22Rv1 (cell line): ENCODE measurements at regions not wholly inside any gene's neighbourhood (a gene's known extent, or its start where the extent isn't known, plus 50 kb on each side); places are given as distances from the start of the nearest gene placed in this dataset.
"Not testable (repeated sequence)": the region's sequence is repeated elsewhere in the genome, so short reads cannot be mapped to it uniquely, and the experiment has no call there.

ENCODE experiments used
- H3K27ac ChIP-seq: fragments of 450-650 bp; 2 replicates; pipeline ENCODE4 v1.5.1; 2017
- ZFX ChIP-seq: fragments of 450-650 bp; IDR thresholded peaks from 2 replicates; pipeline ENCODE4 v1.6.1; 2017; ENCODE audit warnings: antibody characterized with exemption, borderline replicate concordance
- TF ChIP-seq, protein P1 (sequence below): fragments of 450-650 bp; IDR thresholded peaks from 2 replicates; pipeline ENCODE4 v1.5.1; 2017; ENCODE audit warnings: mild to moderate bottlenecking

DNA sequence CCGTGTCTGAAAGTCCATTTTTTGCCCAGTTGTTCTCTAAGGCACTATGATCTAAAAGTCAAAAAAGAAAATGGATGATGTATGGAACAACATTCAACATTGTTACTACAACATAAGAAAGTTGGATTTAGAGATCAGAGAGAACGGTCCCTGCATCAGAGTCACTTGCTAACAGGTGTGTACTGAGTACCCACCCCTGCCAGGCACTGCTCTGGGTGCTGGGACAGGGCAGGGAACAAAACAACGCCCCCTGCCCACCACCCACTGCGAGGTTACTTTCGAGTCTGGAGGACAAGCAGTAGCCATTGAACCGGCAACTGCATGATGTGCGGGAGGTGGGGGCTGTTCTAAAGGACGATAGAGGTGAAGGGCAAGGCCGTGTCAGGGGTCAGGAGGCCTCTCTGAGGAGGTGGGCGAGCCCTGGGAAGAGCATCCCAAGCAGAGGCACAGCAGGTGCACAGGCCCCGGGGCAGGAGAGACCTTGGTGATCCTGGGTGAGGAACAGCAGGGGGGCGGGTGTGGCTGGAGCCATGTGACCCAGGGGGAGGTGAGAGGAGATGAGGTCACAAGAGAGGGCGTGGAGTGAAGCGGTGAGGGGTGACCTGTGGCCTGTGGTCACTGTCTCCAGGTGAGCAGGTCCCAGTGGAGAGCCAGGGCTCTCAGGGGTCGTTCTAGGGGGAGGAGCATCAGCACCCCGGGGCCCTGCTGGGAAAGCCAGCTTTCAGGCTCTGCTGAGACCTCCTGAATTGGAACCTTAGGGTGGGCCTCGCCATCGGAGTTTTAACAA is 197.5 kb upstream of the SULF2 start:
- H3K27ac ChIP-seq = no peak overlapping the region
- TF ChIP-seq, protein P1, sequence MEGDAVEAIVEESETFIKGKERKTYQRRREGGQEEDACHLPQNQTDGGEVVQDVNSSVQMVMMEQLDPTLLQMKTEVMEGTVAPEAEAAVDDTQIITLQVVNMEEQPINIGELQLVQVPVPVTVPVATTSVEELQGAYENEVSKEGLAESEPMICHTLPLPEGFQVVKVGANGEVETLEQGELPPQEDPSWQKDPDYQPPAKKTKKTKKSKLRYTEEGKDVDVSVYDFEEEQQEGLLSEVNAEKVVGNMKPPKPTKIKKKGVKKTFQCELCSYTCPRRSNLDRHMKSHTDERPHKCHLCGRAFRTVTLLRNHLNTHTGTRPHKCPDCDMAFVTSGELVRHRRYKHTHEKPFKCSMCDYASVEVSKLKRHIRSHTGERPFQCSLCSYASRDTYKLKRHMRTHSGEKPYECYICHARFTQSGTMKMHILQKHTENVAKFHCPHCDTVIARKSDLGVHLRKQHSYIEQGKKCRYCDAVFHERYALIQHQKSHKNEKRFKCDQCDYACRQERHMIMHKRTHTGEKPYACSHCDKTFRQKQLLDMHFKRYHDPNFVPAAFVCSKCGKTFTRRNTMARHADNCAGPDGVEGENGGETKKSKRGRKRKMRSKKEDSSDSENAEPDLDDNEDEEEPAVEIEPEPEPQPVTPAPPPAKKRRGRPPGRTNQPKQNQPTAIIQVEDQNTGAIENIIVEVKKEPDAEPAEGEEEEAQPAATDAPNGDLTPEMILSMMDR = no peak
- no peak for TF ChIP-seq ZFX

- H3K27ac ChIP-seq = no peak overlapping the region
- TF ChIP-seq, protein P1 = no peak
Observed at GRCh38 chr20:47981222-47981621, 195.9 kb upstream of the SULF2 start.

DNA sequence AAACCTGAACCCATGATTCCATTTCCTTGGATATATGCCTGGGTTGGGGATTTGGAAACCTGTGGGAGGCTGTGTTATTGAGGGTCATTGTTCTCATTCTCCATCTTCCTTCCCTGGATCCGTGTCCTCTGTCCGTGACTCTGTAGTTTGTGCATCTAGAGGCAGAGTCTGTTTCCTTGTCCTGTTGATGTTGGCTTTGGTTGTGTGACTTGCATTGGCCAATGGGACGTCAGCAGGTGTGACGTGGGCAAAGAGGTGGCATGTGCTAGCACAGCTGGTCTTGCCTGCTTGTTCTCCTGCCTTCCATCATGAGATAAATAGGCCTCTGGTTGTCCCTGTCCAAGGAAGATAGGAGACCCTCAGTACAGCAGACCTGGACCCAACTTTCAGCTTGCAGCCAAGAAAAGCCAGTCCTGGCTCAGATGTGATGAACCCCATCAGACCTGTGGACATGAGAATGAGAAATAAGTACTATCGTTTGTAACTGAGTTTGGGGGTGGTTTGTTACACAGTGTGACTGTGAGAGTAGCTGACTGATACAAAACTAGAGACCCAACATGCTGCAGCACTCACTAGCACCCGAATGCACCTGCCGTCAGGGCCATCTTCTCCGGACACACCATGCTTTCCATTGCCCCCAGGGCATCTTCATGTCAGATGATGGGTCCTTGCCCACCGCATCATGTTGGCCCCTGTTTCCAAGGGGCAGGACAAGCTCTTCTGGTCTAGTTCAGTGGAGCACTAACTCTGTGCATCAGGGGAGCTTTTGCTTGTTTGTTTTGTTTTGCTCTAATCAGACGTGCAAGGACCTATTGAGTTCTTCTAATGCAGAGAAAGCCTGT is 195.3 kb upstream of the SULF2 start:
- TF ChIP-seq, protein P1 = no peak
- no peak for TF ChIP-seq ZFX
- H3K27ac ChIP-seq = no peak overlapping the region

- not testable (repeated sequence) for H3K27ac ChIP-seq
Observed at GRCh38 chr20:47979361-47980095, 194.2 kb upstream of the SULF2 start.

- not testable (repeated sequence) for H3K27ac ChIP-seq
Observed at GRCh38 chr20:47978428-47979120, 193.3 kb upstream of the SULF2 start.

DNA sequence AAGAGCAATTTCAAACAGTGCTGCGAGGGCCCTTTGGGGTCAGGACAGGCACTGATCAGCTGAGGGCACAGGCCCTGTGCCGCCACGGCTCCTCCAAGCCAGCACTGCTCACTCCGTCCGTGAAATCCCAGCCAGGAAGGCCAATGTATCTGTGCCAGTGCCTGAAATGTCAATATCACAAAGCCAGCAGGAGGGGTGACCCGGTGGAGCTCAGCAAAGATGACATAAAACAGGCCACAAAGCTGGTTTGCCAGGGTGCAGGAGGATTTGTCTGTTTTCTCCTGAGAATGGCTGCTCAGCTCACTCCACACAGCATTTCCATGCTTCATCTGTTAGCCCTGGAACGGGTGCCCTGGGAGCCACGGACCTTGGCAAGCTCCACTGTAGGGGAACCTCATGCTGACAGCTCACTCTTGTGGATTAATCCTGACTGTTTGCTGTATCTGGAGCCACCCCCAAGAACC is 192.5 kb upstream of the SULF2 start:
- not testable (repeated sequence) for H3K27ac ChIP-seq

GRCh38 chr20:47977017-47977788 is 191.9 kb upstream of the SULF2 start:
- not testable (repeated sequence) for H3K27ac ChIP-seq

GRCh38 chr20:47974234-47974878 is 189.1 kb upstream of the SULF2 start:
- no peak overlapping the region for H3K27ac ChIP-seq
- TF ChIP-seq, protein P1 = no peak
- TF ChIP-seq ZFX = no peak
